Transverse colon (tissue), 4 donors: ENCODE measurements at regions not wholly inside any gene's neighbourhood (a gene's known extent, or its start where the extent isn't known, plus 50 kb on each side); places are given as distances from the start of the nearest gene placed in this dataset.

ENCODE experiments used
- DNase-seq: peaks from one replicate; pipeline ENCODE4 v3.0.0-alpha.2; 2019
- H3K27ac ChIP-seq, 4 donors: fragments of 200-600 bp; sonication (generic); 2 replicates each; pipeline ENCODE4 v1.5.1; 2016 to 2018; ENCODE audit warnings: inconsistent platforms in 4 of 4
- H3K27me3 ChIP-seq: fragments of 200-600 bp; sonication (generic); 2 replicates; pipeline ENCODE4 v1.5.1; 2017; ENCODE audit warnings: inconsistent platforms
- H3K36me3 ChIP-seq, 4 donors: fragments of 200-600 bp; sonication (generic); 2 replicates each; pipeline ENCODE4 v1.5.1; 2017 to 2019; ENCODE audit warnings: inconsistent platforms in 4 of 4
- H3K4me1 ChIP-seq, 4 donors: fragments of 200-600 bp; sonication (generic); 2 replicates each; pipeline ENCODE4 v1.5.1; 2017 to 2020; ENCODE audit warnings: inconsistent platforms in 4 of 4
- H3K4me3 ChIP-seq, 4 donors: fragments of 200-600 bp; sonication (generic); 1 replicate in 1 of 4; 2 replicates in 3 of 4; pipeline versions ENCODE4 v1.5.1 to v1.6.1; 2017 to 2019; ENCODE audit warnings: inconsistent platforms in 4 of 4
- H3K9me3 ChIP-seq, 2 donors: fragments of 200-600 bp; sonication (generic); 2 replicates each; pipeline ENCODE4 v1.5.1; 2017 to 2019; ENCODE audit warnings: inconsistent platforms in 2 of 2
- EP300 ChIP-seq: sonication (generic); formaldehyde crosslinking; IDR thresholded peaks from one replicate; pipeline ENCODE4 v1.6.1; 2017; ENCODE audit warnings: antibody characterized with exemption, low read depth
- POLR2A ChIP-seq: fragments of 450-650 bp; IDR thresholded peaks from one replicate; pipeline ENCODE4 v1.6.1; 2016; ENCODE audit warnings: antibody characterized with exemption, mild to moderate bottlenecking, moderate library complexity
- POLR2AphosphoS5 ChIP-seq, 3 donors: sonication (generic); formaldehyde crosslinking; IDR thresholded peaks; one replicate each; pipeline ENCODE4 v1.6.1; 2016; ENCODE audit warnings: antibody characterized with exemption in 3 of 3
- WGBS, 2 donors: methylation state at CpG; one replicate each; pipeline ENCODE4 v1.1.5; 2018; ENCODE audit warnings: low coverage in 1 of 2; 5-methylcytosine and 5-hydroxymethylcytosine counted together
- in situ Hi-C, 4 donors: fragments of 200-750 bp; cut with MboI; loops; one replicate each; pipeline versions ENCODE4 v1.15.0 to v1.15.1; 2017; ENCODE audit warnings: low sequenced_read_pairs in 3 of 4, low pct_ligation_motif_present in 1 of 4, low pct_unique_long_range_greater_than_20kb in 1 of 4
- intact Hi-C: fragments of 100-400 bp; cut with DNase I; formaldehyde crosslinking; loops from one replicate; pipeline ENCODE4 v1.15.1; 2023; ENCODE audit warnings: low total_unique reads
- small RNA-seq, 4 donors: library from RNA; depleted of rRNA; stranded (forward); fragments of <200 nt; gene quantifications; one replicate each; pipeline ENCODE3, GENCODE V24; 2016
- TF ChIP-seq, protein P1 (sequence below), 5 experiments: fragments of 200-600 bp in 3 of 5; fragments of 450-650 bp in 2 of 5; sonication (generic) in 3 of 5; IDR thresholded peaks; 1 replicate in 2 of 5; 2 replicates in 3 of 5; pipeline ENCODE4 v1.5.1; 2016 to 2017; ENCODE audit warnings: antibody characterized with exemption in 5 of 5, inconsistent platforms in 3 of 5, mild to moderate bottlenecking in 2 of 5, moderate library complexity in 1 of 5

DNA sequence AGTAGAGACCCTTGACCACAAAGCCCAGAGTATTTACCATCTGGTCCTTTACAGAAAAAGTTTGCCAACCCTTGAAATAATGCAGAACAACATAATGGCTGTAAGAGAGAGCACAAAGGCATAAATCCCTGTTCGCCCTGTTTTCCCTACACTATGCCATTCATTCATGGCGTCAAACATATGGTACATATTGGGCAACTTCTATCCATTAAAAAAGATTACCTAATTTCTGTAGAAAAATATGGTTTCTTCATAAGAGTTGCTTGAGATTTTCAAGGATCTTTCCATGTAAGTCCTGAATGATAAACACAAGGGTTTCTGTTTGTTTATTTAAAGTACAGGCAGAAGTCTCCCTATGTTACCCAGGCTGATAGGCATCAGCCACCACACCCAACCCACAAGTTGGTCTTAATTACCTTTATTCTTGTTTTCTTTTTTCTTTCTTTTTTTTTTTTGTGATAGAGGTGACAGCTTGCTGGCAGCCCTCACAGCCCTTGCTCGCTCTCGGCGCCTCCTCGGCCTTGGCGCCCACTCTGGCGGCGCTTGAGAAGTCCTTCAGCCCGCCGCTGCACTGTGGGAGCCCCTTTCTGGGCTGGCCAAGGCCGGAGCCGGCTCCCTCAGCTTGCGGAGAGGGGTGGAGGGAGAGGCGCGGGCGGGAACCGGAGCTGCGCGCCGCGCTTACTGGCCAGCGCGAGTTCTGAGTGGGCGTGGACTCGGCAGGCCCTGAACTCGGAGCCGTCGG is 68.3 kb upstream of the NR5A2 start:
- no peaks in the 10 kb centered on the region for H3K27me3 ChIP-seq
- in situ Hi-C loops = no loop called here
- intact Hi-C loops = no loop called here
- DNase-seq = no peak
- H3K27ac ChIP-seq = no peak overlapping the region
- 98 to 100% methylated on average over 2 to 29 of the region's 29 CpGs for WGBS, 2 donors
- TF ChIP-seq EP300 (no peak), POLR2A (no peak)
- TF ChIP-seq, protein P1, sequence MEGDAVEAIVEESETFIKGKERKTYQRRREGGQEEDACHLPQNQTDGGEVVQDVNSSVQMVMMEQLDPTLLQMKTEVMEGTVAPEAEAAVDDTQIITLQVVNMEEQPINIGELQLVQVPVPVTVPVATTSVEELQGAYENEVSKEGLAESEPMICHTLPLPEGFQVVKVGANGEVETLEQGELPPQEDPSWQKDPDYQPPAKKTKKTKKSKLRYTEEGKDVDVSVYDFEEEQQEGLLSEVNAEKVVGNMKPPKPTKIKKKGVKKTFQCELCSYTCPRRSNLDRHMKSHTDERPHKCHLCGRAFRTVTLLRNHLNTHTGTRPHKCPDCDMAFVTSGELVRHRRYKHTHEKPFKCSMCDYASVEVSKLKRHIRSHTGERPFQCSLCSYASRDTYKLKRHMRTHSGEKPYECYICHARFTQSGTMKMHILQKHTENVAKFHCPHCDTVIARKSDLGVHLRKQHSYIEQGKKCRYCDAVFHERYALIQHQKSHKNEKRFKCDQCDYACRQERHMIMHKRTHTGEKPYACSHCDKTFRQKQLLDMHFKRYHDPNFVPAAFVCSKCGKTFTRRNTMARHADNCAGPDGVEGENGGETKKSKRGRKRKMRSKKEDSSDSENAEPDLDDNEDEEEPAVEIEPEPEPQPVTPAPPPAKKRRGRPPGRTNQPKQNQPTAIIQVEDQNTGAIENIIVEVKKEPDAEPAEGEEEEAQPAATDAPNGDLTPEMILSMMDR (IDR thresholded peaks at IDR 0.05) = no peak
- no peaks in the 10 kb centered on the region for H3K36me3 ChIP-seq
- no peaks in the 10 kb centered on the region for H3K4me1 ChIP-seq
- H3K9me3 ChIP-seq = no peaks in the 10 kb centered on the region
- no peak overlapping the region for H3K4me3 ChIP-seq

DNA sequence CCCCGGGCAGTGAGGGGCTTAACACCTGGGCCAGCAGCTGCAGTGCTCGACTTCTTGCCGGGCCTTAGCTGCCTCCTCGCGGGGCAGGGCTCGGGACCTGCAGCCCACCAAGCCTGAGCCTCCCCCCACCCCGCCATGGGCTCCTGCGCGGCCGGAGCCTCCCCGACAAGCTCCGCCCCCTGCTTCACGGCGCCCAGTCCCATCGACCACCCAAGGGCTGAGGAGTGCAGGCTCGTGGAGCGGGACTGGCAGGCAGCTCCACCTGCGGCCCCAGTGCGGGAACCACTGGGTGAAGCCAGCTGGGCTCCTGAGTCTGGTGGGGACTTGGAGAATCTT is 67.8 kb upstream of the NR5A2 start:
- TF ChIP-seq, protein P1 (IDR thresholded peaks at IDR 0.05) = no peak
- TF ChIP-seq POLR2AphosphoS5 (IDR thresholded peaks at IDR 0.05) (no peak), POLR2A (no peak), EP300 (no peak)
- Histone ChIP-seq H3K36me3 (no peaks in the 10 kb centered on the region), H3K4me1 (no peaks in the 10 kb centered on the region), H3K27ac (no peak overlapping the region), H3K9me3 (no peaks in the 10 kb centered on the region), H3K4me3 (no peak overlapping the region), H3K27me3 (no peaks in the 10 kb centered on the region)
- intact Hi-C loops (no loop called here), in situ Hi-C loops (no loop called here)
- WGBS, 2 donors = 96% methylated on average over 18 of the region's 19 CpGs; no CpG with 5 or more reads in 1 of the 2 donors
- no peak for DNase-seq

DNA sequence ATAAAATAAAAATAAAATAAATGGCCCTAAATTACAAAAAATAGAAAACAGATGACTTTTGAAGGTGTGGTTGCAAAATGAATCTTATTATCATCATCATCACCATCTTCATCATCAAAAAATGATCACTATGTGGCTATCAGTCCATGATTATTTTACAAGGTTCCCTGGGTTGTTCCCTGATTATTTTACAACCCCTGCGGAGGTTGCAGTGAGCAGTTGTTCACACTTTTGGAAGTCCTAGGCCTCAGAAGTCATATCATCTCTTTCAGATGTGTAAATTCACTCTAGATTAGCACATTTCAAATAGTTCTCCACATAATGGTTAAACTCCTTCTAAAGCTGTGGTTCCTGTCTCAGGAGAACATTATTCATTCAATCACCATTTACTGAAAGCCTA is 57.4 kb upstream of the NR5A2 start:
- H3K4me3 ChIP-seq = no peak overlapping the region
- H3K4me1 ChIP-seq = no peaks in the 10 kb centered on the region
- H3K36me3 ChIP-seq = no peaks in the 10 kb centered on the region
- H3K27me3 ChIP-seq = no peaks in the 10 kb centered on the region
- in situ Hi-C loops (no loop called here), intact Hi-C loops (no loop called here)
- 58 to 86% methylated on average over 1 of the region's 1 CpG for WGBS, 2 donors
- no peaks in the 10 kb centered on the region for H3K9me3 ChIP-seq
- H3K27ac ChIP-seq = no peak overlapping the region
- TF ChIP-seq EP300 (no peak), POLR2AphosphoS5 (IDR thresholded peaks at IDR 0.05) (no peak), POLR2A (no peak)
- TF ChIP-seq, protein P1 (IDR thresholded peaks at IDR 0.05) = no peak
- no peak for DNase-seq

DNA sequence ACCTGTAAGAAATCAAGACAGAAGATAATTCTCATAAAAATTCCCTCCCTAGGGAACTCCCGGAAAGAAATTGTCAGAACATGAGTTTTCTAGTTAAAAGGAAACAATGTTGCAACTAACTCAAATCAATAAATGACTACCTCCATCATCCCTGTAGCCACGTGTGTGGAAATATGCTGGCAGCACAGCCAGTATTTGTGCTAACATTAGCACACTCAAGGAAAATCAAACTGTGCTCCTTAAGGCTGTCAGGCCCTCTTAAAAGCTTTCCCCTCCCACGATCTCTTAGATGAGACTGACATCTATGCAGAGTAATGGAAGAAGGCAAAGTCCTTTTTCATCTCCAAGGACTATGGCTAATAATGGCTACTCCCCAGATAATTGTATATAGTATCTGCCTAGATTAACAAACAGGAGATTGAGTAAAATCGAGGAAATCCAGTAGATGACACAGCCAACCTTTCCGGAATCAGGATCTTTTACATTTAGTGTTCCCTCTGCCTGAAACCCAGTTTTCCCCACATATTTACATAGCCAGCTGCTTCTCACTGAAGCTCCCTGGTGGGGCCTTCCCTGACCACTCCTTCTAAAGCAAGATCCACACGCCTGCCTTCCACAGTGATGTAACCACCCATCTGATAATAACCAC is 50.9 kb upstream of the NR5A2 start:
- no peaks in the 10 kb centered on the region for H3K36me3 ChIP-seq
- 56 to 58% methylated on average over 4 to 6 of the region's 6 CpGs for WGBS, 2 donors
- no peak overlapping the region for H3K4me3 ChIP-seq
- intact Hi-C loops (no loop called here), in situ Hi-C loops (no loop called here)
- H3K27ac ChIP-seq = no peak overlapping the region
- TF ChIP-seq EP300 = no peak
- TF ChIP-seq POLR2A = no peak
- TF ChIP-seq, protein P1 (IDR thresholded peaks at IDR 0.05) = no peak
- TF ChIP-seq POLR2AphosphoS5 (IDR thresholded peaks at IDR 0.05) = no peak
- H3K27me3 ChIP-seq = no peaks in the 10 kb centered on the region
- no peaks in the 10 kb centered on the region for H3K4me1 ChIP-seq
- DNase-seq = no peak
- H3K9me3 ChIP-seq = no peaks in the 10 kb centered on the region

Small RNA genes in the stretch of these regions (small RNA-seq; reads per million reads assigned to genes)
- gene MIR181A1 (12.9 to 52.6 (median 31.0) reads per million in 4 donors), gene MIR181B1 (1.9 to 9.5 (median 5.4) reads per million in 4 donors), gene RNU6-778P (0 reads per million in 4 donors)
